ENCODE measurements at regions not wholly inside any gene's neighbourhood (a gene's known extent, or its start where the extent isn't known, plus 50 kb on each side); places are given as distances from the start of the nearest gene placed in this dataset.

GRCh38 chr2:79272616-79273015 is 113.1 kb upstream of the REG3A start:
- H4K20me1 ChIP-seq = no peaks in the 10 kb centered on the region
- H3K9ac ChIP-seq = no peak overlapping the region
- no peak overlapping the region for H3K27ac ChIP-seq
- TF ChIP-seq Cebpa-rat (IDR thresholded peaks at IDR 0.05) = no peak
- no peak overlapping the region for H3K4me3 ChIP-seq
- no peaks in the 10 kb centered on the region for H3K4me1 ChIP-seq
- H3K36me3 ChIP-seq = no peaks in the 10 kb centered on the region
- peaks cover 11% of the 10 kb centered on the region; the same call in 1 of the 2 replicates for H3K9me3 ChIP-seq
- no peak overlapping the region for H3K4me2 ChIP-seq
- no peaks in the 10 kb centered on the region for H3K27me3 ChIP-seq

- Histone ChIP-seq H3K36me3 (no peaks in the 10 kb centered on the region), H3K4me3 (no peak overlapping the region), H3K4me1 (no peaks in the 10 kb centered on the region), H3K9ac (no peak overlapping the region), H4K20me1 (no peaks in the 10 kb centered on the region), H3K27ac (no peak overlapping the region), H3K9me3 (peaks cover 11% of the 10 kb centered on the region; the same call in 1 of the 2 replicates), H3K27me3 (no peaks in the 10 kb centered on the region), H3K4me2 (no peak overlapping the region)
- no peak for TF ChIP-seq Cebpa-rat (IDR thresholded peaks at IDR 0.05)
These were observed 111.9 kb upstream of the REG3A start for GRCh38 chr2:79271456-79271855.

DNA sequence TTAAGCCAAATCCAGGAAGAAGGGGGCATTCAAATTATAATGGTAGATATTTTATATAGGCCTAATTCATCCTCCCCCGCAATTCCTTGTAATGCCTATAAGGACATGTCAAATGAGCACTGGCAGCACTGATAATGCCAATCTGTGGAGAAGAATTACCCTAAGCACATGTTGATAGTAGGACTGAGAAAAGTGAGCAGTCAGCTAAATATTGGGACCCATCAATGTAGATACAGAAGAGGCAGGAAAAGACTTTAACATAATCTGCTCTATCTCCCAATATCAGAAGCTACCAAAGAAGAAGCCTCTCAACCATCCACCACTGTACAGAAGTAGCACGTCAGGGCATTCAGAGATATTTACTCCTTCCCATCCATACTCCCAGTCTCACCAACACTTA is 101.3 kb upstream of the REG3A start:
- no peak for TF ChIP-seq Cebpa-rat (IDR thresholded peaks at IDR 0.05)
- Histone ChIP-seq H3K9ac (no peak overlapping the region), H3K4me2 (no peak overlapping the region), H3K27me3 (no peaks in the 10 kb centered on the region), H3K4me3 (no peak overlapping the region), H3K36me3 (no peaks in the 10 kb centered on the region), H4K20me1 (no peaks in the 10 kb centered on the region), H3K9me3 (peaks cover 8% of the 10 kb centered on the region), H3K27ac (no peak overlapping the region), H3K4me1 (peaks cover 7% of the 10 kb centered on the region)

GRCh38 chr2:79259959-79260358 is 100.4 kb upstream of the REG3A start:
- Histone ChIP-seq H3K4me1 (peaks cover 7% of the 10 kb centered on the region), H4K20me1 (no peaks in the 10 kb centered on the region), H3K27me3 (no peaks in the 10 kb centered on the region), H3K27ac (no peak overlapping the region), H3K9me3 (peaks cover 8% of the 10 kb centered on the region), H3K4me3 (no peak overlapping the region), H3K36me3 (no peaks in the 10 kb centered on the region), H3K9ac (no peak overlapping the region), H3K4me2 (no peak overlapping the region)
- TF ChIP-seq Cebpa-rat (IDR thresholded peaks at IDR 0.05) = no peak

- Histone ChIP-seq H3K9me3 (peaks cover 8% of the 10 kb centered on the region), H3K4me3 (no peak overlapping the region), H3K27ac (no peak overlapping the region), H3K27me3 (no peaks in the 10 kb centered on the region), H3K9ac (no peak overlapping the region), H3K4me1 (peaks cover 7% of the 10 kb centered on the region), H3K4me2 (no peak overlapping the region), H3K36me3 (no peaks in the 10 kb centered on the region), H4K20me1 (no peaks in the 10 kb centered on the region)
- TF ChIP-seq Cebpa-rat (IDR thresholded peaks at IDR 0.05) = no peak
These were observed 99.7 kb upstream of the REG3A start for GRCh38 chr2:79259296-79259695.

DNA sequence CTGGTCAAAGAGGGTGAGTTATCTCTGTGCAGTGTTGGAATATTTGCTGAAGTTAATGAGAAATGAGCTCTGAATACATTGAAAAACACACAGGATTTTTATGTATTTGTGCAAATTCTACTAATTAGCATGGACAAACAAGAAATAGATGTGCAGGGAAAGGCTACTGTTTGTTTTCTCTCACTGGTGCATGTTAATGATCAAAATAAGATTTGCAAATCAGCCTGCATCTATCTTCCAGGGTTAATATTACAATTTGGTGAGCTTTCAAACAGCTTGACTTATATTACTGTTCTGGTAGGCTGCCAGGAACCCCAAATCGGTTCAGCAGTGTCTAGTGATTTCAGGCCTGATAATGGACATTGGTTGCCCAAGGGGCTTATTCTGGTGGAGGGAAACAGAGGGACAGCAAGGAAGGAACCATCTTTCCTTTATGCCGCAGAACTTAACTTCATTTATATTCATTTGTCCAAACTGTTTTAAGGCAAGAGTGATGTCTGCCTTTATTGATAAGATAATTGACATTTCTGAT is 93.8 kb upstream of the REG3A start:
- no peaks in the 10 kb centered on the region for H3K36me3 ChIP-seq
- TF ChIP-seq Cebpa-rat (IDR thresholded peaks at IDR 0.05) = no peak
- H3K4me2 ChIP-seq = no peak overlapping the region
- no peak overlapping the region for H3K4me3 ChIP-seq
- no peaks in the 10 kb centered on the region for H3K27me3 ChIP-seq
- H4K20me1 ChIP-seq = no peaks in the 10 kb centered on the region
- no peaks in the 10 kb centered on the region for H3K4me1 ChIP-seq
- no peak overlapping the region for H3K9ac ChIP-seq
- no peaks in the 10 kb centered on the region for H3K9me3 ChIP-seq
- H3K27ac ChIP-seq = no peak overlapping the region

- Histone ChIP-seq H4K20me1 (no peaks in the 10 kb centered on the region), H3K9ac (no peak overlapping the region), H3K27ac (no peak overlapping the region), H3K9me3 (no peaks in the 10 kb centered on the region), H3K4me2 (no peak overlapping the region), H3K4me1 (no peaks in the 10 kb centered on the region), H3K27me3 (no peaks in the 10 kb centered on the region), H3K36me3 (no peaks in the 10 kb centered on the region), H3K4me3 (no peak overlapping the region)
- TF ChIP-seq Cebpa-rat (IDR thresholded peaks at IDR 0.05) = no peak
These were observed 91.1 kb upstream of the REG3A start for GRCh38 chr2:79250656-79251055.

- no peaks in the 10 kb centered on the region for H3K36me3 ChIP-seq
- no peak overlapping the region for H3K4me3 ChIP-seq
- H3K4me2 ChIP-seq = no peak overlapping the region
- H3K27ac ChIP-seq = no peak overlapping the region
- no peaks in the 10 kb centered on the region for H4K20me1 ChIP-seq
- H3K27me3 ChIP-seq = no peaks in the 10 kb centered on the region
- H3K4me1 ChIP-seq = no peaks in the 10 kb centered on the region
- no peaks in the 10 kb centered on the region for H3K9me3 ChIP-seq
- no peak overlapping the region for H3K9ac ChIP-seq
- TF ChIP-seq Cebpa-rat (IDR thresholded peaks at IDR 0.05) = no peak
These were observed 89.2 kb upstream of the REG3A start for GRCh38 chr2:79248776-79249175.

DNA sequence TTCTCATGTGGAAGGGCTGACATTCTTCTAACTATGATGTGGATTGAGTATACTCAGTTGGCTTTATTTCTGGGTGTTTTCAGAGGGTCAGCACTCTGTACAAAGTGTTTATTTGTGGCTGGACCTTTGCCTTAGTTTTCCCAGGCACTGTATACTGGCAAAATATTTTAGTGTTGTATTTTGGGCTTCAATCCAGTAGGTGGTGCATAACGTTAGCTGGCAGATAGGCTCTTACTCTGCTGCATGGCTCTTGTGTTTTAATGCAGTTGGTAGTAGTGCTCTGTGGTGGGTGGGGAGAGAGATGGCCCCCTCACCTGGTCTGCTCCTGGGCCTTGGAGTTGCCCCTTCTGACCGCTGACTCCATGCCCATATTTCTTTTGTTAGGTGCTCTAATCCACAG is 75.6 kb upstream of the REG3A start:
- Histone ChIP-seq H3K27me3 (no peaks in the 10 kb centered on the region), H3K4me1 (no peaks in the 10 kb centered on the region), H3K9ac (no peak overlapping the region), H3K36me3 (no peaks in the 10 kb centered on the region), H3K9me3 (no peaks in the 10 kb centered on the region), H4K20me1 (no peaks in the 10 kb centered on the region), H3K4me2 (no peak overlapping the region), H3K27ac (no peak overlapping the region), H3K4me3 (no peak overlapping the region)
- TF ChIP-seq Cebpa-rat (IDR thresholded peaks at IDR 0.05) = no peak

GRCh38 chr2:79223539-79223938 is 64.0 kb upstream of the REG3A start:
- TF ChIP-seq Cebpa-rat (IDR thresholded peaks at IDR 0.05) = no peak
- H3K9me3 ChIP-seq = no peaks in the 10 kb centered on the region
- no peak overlapping the region for H3K4me2 ChIP-seq
- no peaks in the 10 kb centered on the region for H3K27me3 ChIP-seq
- H3K4me1 ChIP-seq = no peaks in the 10 kb centered on the region
- H3K27ac ChIP-seq = no peak overlapping the region
- H3K4me3 ChIP-seq = no peak overlapping the region
- H3K9ac ChIP-seq = no peak overlapping the region
- H4K20me1 ChIP-seq = no peaks in the 10 kb centered on the region
- H3K36me3 ChIP-seq = no peaks in the 10 kb centered on the region

GRCh38 chr2:79219383-79219988 is 59.9 kb upstream of the REG3A start:
- Histone ChIP-seq H3K27ac (no peak overlapping the region), H3K9me3 (no peaks in the 10 kb centered on the region), H3K9ac (no peak overlapping the region), H3K27me3 (no peaks in the 10 kb centered on the region), H3K4me1 (no peaks in the 10 kb centered on the region), H3K4me2 (no peak overlapping the region), H3K4me3 (no peak overlapping the region), H4K20me1 (no peaks in the 10 kb centered on the region), H3K36me3 (no peaks in the 10 kb centered on the region)
- no peak for TF ChIP-seq Cebpa-rat (IDR thresholded peaks at IDR 0.05)

Data from BLaER1 (cell line).